ENCODE measurements at regions not wholly inside any gene's neighbourhood (a gene's known extent, or its start where the extent isn't known, plus 50 kb on each side); places are given as distances from the start of the nearest gene placed in this dataset.
A peak's percentile ranks its signal among the peaks of the same experiment; 100 is the strongest.
"Not testable (repeated sequence)": the region's sequence is repeated elsewhere in the genome, so short reads cannot be mapped to it uniquely, and the experiment has no call there.

DNA sequence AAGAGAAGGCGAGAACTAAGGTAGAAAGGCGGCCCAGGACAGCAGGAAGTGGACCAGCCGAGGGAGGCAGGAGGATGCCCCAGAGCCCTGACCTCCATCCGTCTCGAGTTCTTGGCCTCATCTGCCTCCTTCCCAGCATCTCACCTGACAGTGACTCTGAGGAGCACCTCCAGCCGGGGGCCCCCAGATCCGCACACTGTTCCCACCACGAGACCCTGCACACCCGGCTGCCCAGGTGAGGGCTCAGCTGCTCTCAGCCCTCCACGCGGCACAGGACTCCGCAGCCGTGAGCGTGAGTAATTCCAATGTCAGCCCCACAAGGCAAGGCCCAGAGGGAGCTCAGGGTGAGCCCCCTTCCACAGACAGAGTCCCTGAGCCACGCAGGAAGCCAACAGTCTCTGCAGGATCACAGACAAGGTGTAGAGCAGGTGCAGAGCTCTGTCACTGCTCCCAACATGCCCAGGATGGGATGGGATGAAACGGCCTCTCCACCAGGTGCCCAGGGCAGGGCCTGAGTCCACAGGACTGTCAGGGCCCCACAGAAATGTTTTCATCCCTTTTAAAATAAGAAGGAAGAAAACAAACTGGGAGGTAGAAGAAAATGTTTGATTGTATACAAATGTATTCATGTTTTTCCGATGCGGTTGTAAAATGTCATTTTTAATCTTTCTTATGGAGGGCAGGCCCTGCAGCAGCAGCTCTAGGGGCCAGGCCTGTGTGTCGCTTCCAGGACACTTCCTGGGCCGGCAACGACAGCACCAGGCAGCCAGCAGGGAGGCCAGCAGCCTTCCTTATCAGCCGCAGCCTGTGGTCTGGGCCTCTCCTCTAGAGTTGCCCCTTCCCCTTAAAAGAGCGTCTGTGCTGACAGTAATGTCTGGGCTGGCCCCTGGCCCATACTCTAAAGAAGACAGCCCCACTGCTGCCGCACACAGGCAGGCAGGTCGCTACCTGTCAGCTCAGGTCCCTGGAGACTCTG lies 66.9 kb downstream of the DLL1 start:
- Mint-ChIP-seq H3K4me1 (peaks cover 15% of the 10 kb centered on the region), H3K27ac (no peak overlapping the region), H3K27me3 (peaks cover 15% of the 10 kb centered on the region), H3K36me3 (no peaks in the 10 kb centered on the region), H3K9me3 (no peaks in the 10 kb centered on the region), H3K4me3 (no peak overlapping the region)
- no peak for DNase-seq
- CTCF ChIA-PET = no interaction called here

GRCh38 chr6:170222498-170223471 lies 68.1 kb downstream of the DLL1 start:
- Mint-ChIP-seq H3K27ac (no peak overlapping the region), H3K27me3 (peaks cover 15% of the 10 kb centered on the region), H3K9me3 (no peaks in the 10 kb centered on the region), H3K4me1 (peaks cover 15% of the 10 kb centered on the region), H3K4me3 (no peak overlapping the region), H3K36me3 (no peaks in the 10 kb centered on the region)
- DNase-seq = no peak
- CTCF ChIA-PET = no interaction called here

DNA sequence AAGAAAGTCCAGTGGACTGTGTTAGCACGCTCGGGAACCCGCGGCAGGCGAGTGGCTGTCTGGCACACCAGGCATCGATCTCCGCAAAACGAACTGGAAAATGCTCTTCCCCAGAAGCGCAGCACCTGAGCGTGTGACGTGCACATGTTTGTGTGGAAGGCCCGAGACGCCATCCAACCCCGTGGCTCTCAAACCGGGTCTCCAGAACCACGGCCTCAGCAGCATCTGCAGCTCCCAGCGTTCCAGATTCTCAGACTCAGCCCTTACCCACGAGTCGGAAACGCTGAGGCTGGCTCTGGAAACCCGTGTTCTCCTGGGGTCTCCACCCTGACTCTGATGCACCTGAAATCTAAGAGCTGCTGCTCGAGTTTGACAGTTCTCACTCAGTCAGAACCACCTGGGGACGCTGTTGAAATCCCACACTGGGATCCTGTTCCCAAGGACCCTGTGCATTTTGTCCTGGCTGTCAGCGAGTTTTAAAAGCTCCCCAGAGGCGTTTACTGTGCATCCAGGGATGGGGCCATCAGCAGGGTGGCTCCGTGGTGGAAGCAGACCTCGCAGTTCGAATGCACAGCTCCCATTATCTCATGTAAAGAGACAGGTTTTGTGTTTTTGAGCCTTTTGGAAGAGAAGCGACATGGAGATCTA lies 69.0 kb downstream of the DLL1 start:
- Mint-ChIP-seq H3K27me3 (peaks cover 15% of the 10 kb centered on the region), H3K27ac (no peak overlapping the region), H3K4me3 (no peak overlapping the region), H3K4me1 (peaks cover 15% of the 10 kb centered on the region), H3K36me3 (no peaks in the 10 kb centered on the region), H3K9me3 (no peaks in the 10 kb centered on the region)
- CTCF ChIA-PET = no interaction called here
- peak; percentile 20 for DNase-seq

- peak; percentile 21 for DNase-seq
- H3K27me3 Mint-ChIP-seq = peaks cover 15% of the 10 kb centered on the region
- CTCF ChIA-PET = no interaction called here
- no peaks in the 10 kb centered on the region for H3K9me3 Mint-ChIP-seq
- no peaks in the 10 kb centered on the region for H3K36me3 Mint-ChIP-seq
- peaks cover 15% of the 10 kb centered on the region for H3K4me1 Mint-ChIP-seq
- H3K4me3 Mint-ChIP-seq = no peak overlapping the region
- no peak overlapping the region for H3K27ac Mint-ChIP-seq
Observed at GRCh38 chr6:170221052-170221752, 69.7 kb downstream of the DLL1 start.

GRCh38 chr6:170213637-170214018 lies 77.2 kb downstream of the DLL1 start:
- H3K36me3 Mint-ChIP-seq, H3K4me3 Mint-ChIP-seq, CTCF ChIA-PET, DNase-seq, H3K27ac Mint-ChIP-seq, H3K27me3 Mint-ChIP-seq, H3K4me1 Mint-ChIP-seq, H3K9me3 Mint-ChIP-seq: not testable (repeated sequence)

DNA sequence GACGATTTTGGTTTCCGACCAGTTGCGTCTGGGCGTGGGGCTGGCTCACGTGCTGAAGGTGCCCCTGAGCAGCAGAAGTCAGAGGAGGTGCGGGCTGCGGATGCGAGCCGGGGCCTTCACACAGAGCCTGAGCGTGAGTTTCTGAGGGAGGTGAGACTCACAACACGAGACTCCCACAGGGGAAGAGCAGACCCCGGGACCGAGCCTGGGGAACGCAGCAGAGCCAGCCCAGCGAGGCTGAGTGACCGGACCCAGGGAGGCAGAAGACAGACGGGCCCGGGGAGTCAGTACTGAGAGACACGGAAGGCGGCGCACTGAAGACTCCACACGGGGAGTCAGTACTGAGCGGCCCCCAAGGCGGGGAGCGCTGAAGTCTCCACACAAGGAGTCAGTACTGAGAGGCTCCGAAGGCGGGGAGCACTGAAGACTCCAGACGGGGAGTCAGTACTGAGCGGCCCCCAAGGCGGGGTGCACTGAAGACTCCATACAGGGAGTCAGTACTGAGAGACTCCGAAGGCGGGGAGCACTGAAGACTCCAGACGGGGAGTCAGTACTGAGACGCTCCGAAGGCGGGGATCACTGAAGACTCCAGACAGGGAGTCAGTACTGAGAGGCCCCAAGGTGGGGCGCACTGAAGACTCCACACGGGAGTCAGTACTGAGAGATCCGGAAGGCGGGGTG lies 77.8 kb downstream of the DLL1 start:
- no peaks in the 10 kb centered on the region for H3K27me3 Mint-ChIP-seq
- H3K27ac Mint-ChIP-seq = no peak overlapping the region
- no peak overlapping the region for H3K4me3 Mint-ChIP-seq
- no peaks in the 10 kb centered on the region for H3K4me1 Mint-ChIP-seq
- CTCF ChIA-PET = no interaction called here
- H3K36me3 Mint-ChIP-seq = peaks cover 2% of the 10 kb centered on the region
- DNase-seq = peak; percentile 16
- peaks cover 5% of the 10 kb centered on the region for H3K9me3 Mint-ChIP-seq

GRCh38 chr6:170212051-170212756 lies 78.7 kb downstream of the DLL1 start:
- Mint-ChIP-seq H3K27me3 (no peaks in the 10 kb centered on the region), H3K4me3 (no peak overlapping the region), H3K27ac (no peak overlapping the region), H3K36me3 (peaks cover 2% of the 10 kb centered on the region), H3K9me3 (peaks cover 5% of the 10 kb centered on the region), H3K4me1 (no peaks in the 10 kb centered on the region)
- DNase-seq = peak; percentile 10
- CTCF ChIA-PET = no interaction called here

DNA sequence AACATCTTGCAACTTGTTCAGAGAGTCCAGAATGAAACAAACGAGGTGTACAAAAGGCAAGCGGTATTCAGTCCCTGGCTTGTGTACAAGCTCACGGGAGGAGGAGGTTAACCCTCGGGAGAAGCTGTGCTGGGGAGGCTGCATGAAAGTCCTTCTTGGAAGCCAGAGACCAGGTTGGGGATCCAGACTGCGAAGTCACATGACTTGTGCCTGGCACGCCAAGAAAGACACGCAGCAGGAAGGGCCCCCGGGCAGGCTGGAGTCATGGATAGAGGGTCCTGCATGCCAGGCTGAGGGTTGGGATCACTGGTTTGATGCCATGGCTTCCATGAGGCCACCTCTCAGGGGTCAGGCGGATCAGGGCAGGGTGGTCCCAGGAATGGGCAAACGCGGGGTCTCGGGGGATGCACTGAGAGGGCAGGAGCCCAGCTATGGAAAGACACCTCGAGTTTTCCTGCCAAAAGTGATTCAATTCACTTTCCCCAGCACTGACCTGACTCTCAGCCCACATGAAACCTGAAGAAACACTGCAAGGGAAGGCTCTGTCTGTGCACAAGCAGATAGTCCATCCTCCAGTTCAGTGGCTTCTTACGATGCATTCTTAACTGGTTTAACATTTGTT lies 79.4 kb downstream of the DLL1 start:
- H3K4me1 Mint-ChIP-seq = no peaks in the 10 kb centered on the region
- no peaks in the 10 kb centered on the region for H3K27me3 Mint-ChIP-seq
- peaks cover 5% of the 10 kb centered on the region for H3K9me3 Mint-ChIP-seq
- CTCF ChIA-PET = no interaction called here
- H3K36me3 Mint-ChIP-seq = peaks cover 2% of the 10 kb centered on the region
- H3K27ac Mint-ChIP-seq = no peak overlapping the region
- DNase-seq = peak; percentile 5
- H3K4me3 Mint-ChIP-seq = no peak overlapping the region

- CTCF ChIA-PET = no interaction called here
- H3K27me3 Mint-ChIP-seq = no peaks in the 10 kb centered on the region
- H3K9me3 Mint-ChIP-seq = peaks cover 12% of the 10 kb centered on the region
- H3K27ac Mint-ChIP-seq = no peak overlapping the region
- H3K36me3 Mint-ChIP-seq = peaks cover 2% of the 10 kb centered on the region
- H3K4me1 Mint-ChIP-seq = no peaks in the 10 kb centered on the region
- peak; percentile 8 for DNase-seq
- no peak overlapping the region for H3K4me3 Mint-ChIP-seq
Observed at GRCh38 chr6:170210651-170211403, 80.1 kb downstream of the DLL1 start.

GRCh38 chr6:170210026-170210390 lies 80.9 kb downstream of the DLL1 start:
- peaks cover 16% of the 10 kb centered on the region for H3K9me3 Mint-ChIP-seq
- H3K27ac Mint-ChIP-seq = no peak overlapping the region
- H3K27me3 Mint-ChIP-seq = no peaks in the 10 kb centered on the region
- H3K4me1 Mint-ChIP-seq = no peaks in the 10 kb centered on the region
- DNase-seq = peak; percentile 14
- H3K4me3 Mint-ChIP-seq = no peak overlapping the region
- peaks cover 2% of the 10 kb centered on the region for H3K36me3 Mint-ChIP-seq
- CTCF ChIA-PET = no interaction called here

GRCh38 chr6:170209354-170210025 lies 81.4 kb downstream of the DLL1 start:
- Mint-ChIP-seq H3K9me3 (peaks cover 17% of the 10 kb centered on the region), H3K27me3 (no peaks in the 10 kb centered on the region), H3K4me1 (no peaks in the 10 kb centered on the region), H3K4me3 (no peak overlapping the region), H3K27ac (no peak overlapping the region), H3K36me3 (peaks cover 2% of the 10 kb centered on the region)
- CTCF ChIA-PET = no interaction called here
- DNase-seq = no peak
